GM12875 (cell line): ENCODE measurements at regions not wholly inside any gene's neighbourhood (a gene's known extent, or its start where the extent isn't known, plus 50 kb on each side); places are given as distances from the start of the nearest gene placed in this dataset.

Experiments used
- H3K4me3 ChIP-seq: one replicate; pipeline ENCODE4 v1.5.1; 2011; ENCODE audit warnings: low read depth, low read length, control low read depth
- TF ChIP-seq, protein P1 (sequence below): IDR thresholded peaks from 2 replicates; pipeline ENCODE4 v1.5.1; 2011; ENCODE audit warnings: low read depth, mild to moderate bottlenecking, control low read depth, inconsistent platforms, low read length, moderate library complexity, borderline replicate concordance; ENCODE audit not compliant: insufficient read depth

DNA sequence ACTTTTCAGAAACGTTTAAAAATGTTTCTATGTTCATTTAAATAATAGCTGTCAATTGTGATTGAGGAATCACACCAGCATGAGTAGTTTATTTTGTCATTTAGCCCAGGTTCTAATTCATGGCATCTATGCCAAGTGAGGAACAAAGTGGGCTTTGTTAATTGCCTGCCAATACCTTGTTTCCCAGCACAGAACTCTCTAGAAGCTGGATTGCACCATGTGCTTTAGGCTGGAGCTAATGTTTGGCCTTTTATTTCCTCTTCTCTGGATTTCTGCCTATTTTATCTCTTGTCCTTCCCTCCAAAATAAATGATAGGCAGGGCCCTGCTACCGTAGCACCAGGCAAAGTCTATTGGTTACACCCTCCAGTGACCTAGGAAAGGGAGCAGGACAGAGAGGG, 109.9 kb upstream of the ITGB1 start:
- TF ChIP-seq, protein P1, sequence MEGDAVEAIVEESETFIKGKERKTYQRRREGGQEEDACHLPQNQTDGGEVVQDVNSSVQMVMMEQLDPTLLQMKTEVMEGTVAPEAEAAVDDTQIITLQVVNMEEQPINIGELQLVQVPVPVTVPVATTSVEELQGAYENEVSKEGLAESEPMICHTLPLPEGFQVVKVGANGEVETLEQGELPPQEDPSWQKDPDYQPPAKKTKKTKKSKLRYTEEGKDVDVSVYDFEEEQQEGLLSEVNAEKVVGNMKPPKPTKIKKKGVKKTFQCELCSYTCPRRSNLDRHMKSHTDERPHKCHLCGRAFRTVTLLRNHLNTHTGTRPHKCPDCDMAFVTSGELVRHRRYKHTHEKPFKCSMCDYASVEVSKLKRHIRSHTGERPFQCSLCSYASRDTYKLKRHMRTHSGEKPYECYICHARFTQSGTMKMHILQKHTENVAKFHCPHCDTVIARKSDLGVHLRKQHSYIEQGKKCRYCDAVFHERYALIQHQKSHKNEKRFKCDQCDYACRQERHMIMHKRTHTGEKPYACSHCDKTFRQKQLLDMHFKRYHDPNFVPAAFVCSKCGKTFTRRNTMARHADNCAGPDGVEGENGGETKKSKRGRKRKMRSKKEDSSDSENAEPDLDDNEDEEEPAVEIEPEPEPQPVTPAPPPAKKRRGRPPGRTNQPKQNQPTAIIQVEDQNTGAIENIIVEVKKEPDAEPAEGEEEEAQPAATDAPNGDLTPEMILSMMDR: no peak
- no peak overlapping the region for H3K4me3 ChIP-seq

DNA sequence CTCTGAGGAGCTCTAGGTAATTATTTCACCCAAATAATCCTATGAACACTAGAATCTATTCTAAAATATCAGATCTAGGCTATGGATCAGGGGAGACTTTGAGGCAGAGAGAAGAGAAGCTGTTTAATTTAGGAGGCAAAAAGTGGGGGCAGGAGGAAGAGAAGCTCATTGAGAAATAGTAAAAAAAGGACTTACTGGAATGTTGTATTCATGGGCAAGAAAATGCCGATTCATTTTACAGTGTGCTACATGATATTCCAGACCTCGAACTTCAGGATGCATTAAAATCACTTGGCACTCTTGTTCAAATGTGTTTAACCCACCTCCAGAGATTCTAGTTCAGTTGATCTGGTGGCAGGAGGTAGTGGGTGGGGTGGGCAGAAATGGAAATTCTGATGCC, 109.5 kb upstream of the ITGB1 start:
- TF ChIP-seq, protein P1: no peak
- no peak overlapping the region for H3K4me3 ChIP-seq

DNA sequence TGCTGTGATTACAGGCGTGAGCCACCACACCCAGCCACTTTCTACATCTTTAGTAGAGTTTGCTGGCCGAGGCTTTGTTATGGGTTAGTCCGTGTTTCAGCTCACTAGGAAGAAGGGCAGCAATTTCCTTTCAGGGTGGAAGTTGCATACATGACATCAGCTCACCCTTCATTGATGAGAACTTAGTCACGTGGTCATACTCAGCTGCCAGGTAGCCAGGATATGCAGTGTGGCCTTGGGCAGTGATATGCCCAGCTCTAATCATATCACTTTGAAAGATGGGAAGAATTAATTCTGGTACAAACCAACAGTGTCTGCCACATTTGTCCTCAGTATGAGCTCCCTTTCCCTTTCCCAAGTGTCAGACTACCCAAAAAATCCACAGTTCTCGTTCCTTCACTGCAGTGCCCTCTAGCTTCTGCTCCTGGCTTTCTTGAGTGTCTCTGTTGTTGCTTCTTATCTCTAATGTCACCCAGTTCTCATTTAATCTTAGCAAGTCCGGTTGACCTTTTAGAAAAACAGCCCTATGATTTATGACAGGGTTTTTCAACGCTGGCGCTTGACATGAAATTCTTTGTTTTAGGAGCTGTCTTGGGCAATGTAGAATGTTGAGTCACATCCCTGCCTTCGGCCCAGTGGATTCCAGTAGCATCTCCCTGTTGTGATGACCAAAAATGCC, 108.7 kb upstream of the ITGB1 start:
- TF ChIP-seq, protein P1: no peak
- H3K4me3 ChIP-seq: no peak overlapping the region

DNA sequence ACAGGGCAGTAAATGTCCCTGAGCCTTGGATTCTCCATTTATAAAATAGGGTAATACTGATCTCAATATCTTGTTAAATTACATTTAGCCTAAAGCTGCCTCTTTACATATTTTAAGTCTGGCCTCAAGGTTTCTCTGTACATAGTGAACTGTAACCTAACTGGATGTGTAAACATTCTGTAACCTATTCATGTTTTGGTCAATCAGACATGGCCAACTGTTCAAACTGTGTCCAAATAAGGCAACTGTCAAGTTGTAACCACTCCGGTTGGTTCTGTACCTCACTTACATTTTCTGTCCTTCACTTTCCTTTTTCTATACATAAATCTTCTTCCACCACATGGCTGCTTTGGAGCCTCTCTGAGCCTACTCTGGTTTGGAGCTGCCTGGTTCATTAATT, 107.1 kb upstream of the ITGB1 start:
- H3K4me3 ChIP-seq: no peak overlapping the region
- TF ChIP-seq, protein P1: no peak

DNA sequence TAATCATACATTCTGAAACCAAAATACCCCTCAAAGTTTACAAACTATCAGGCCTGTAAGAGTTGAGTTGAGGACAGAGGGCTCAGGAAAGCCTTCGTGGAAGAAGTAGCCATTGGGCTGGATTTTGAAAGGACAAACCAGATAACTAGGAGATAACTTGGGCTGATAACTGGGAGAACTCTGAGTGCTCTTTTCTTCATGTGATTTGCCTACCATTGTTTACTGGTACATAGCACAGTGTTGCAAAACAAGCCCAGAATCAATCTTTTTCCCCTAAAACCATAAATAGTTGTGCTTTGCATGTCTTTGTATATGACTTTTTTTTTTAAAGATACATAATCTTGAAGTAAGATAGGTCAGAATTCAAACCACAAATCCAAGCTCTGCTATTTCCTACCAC, 106.7 kb upstream of the ITGB1 start:
- TF ChIP-seq, protein P1: no peak

DNA sequence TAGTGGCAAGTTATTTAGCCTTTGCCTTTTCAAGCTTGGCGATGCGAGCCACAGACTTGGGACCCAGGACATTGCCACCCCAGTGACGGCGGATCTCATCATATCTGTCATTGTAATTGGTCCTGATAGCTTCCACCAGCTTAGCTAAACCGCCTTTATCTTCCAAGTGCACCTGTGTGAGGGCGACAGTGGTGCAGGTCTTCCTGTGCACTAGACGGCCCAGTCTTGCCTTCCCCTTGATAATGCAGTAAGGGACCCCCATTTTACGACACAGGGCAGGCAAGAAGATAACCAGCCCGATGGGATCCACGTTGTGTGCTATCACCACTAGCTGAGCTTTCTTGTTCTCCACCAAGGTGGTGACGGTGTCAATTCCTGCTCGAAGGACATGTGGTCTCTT, 99.6 kb upstream of the ITGB1 start:
- TF ChIP-seq, protein P1: no peak
- H3K4me3 ChIP-seq: no peak overlapping the region

More for the DNA sequence above, 106.7 kb upstream of the ITGB1 start:
- H3K4me3 ChIP-seq: no peak overlapping the region

DNA sequence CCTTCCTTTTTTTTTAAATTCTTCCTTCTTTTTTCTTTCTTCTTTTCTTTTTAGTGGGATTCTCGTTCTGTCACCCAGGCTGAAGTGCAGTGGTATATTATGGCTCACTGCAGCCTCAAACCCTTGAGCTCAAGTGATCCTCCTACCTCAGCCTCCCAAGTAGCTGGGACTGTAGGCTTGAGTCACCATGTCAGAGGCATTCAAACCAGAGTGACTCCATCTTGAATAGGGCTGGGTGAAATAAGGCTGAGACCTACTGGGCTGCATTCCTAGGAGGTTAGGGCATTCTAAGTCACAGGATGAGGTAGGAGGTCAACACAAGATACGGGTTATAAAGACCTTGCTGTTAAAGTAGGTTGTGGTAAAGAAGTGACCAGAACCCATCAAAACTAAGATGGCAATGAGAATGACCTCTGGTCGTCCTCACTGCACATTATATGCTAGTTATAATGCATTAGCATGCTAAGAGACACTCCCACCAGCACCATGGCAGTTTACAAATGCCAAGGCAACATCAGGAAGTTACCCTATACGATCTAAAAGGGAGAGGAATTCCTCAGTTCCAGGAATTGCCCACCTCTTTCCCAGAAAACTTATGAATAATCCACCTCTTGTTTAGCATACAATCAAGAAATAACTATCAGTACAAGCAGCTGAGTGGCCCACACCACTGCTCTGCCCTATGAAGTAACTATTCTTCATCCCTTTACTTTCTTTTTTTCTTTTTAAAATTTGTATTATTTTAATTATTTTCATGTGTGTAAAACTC, 99.0 kb upstream of the ITGB1 start:
- H3K4me3 ChIP-seq: no peak overlapping the region
- TF ChIP-seq, protein P1: no peak
